Stimulated activated CD8-positive, alpha-beta memory T cell treated with anti-CD3 and anti-CD28 coated beads, Interleukin-15, amount 100 ng/mL, for 48 hours (primary cell): ENCODE measurements at regions not wholly inside any gene's neighbourhood (a gene's known extent, or its start where the extent isn't known, plus 50 kb on each side); places are given as distances from the start of the nearest gene placed in this dataset.
A peak's percentile ranks its signal among the peaks of the same experiment; 100 is the strongest.
"Not testable (repeated sequence)": the region's sequence is repeated elsewhere in the genome, so short reads cannot be mapped to it uniquely, and the experiment has no call there.

Experiments
- DNase-seq, 2 donors: peaks; one replicate each; pipeline ENCODE4 v3.0.0-alpha.2; 2020; ENCODE audit warnings: low read depth in 2 of 2

DNA sequence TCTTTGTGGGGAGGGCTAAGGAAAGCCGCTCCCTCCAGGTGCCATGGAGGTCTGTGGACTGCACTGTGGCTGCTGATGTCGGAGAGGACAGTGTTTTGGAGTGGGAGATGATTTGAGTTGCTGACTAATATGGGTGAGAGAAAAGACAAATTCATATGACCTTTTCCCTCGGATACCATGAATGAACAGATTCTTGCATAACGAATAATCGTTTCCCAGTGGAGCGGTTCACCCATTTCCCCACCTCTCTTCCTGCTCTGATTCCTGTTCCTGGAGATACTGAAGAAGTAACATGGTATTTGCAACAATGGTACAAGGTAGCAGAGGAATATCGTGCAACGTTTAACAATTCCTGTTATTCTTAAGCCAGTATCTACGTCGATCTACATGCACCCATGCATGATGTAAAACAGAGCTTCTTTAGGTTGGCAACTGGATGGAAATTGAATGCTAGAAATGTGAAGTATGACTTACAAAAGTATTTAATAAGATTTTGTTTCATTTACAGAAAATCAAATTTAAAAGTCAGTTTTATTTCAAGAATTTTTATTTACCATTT lies 227.1 kb downstream of the TOMM20 start:
- no peak for DNase-seq

- no peak for DNase-seq
Observed at GRCh38 chr1:234900595-234900994, 228.0 kb downstream of the TOMM20 start.

- DNase-seq = no peak
Observed at GRCh38 chr1:234899730-234900072, 228.9 kb downstream of the TOMM20 start.

GRCh38 chr1:234899041-234899729 lies 229.5 kb downstream of the TOMM20 start:
- no peak for DNase-seq

DNA sequence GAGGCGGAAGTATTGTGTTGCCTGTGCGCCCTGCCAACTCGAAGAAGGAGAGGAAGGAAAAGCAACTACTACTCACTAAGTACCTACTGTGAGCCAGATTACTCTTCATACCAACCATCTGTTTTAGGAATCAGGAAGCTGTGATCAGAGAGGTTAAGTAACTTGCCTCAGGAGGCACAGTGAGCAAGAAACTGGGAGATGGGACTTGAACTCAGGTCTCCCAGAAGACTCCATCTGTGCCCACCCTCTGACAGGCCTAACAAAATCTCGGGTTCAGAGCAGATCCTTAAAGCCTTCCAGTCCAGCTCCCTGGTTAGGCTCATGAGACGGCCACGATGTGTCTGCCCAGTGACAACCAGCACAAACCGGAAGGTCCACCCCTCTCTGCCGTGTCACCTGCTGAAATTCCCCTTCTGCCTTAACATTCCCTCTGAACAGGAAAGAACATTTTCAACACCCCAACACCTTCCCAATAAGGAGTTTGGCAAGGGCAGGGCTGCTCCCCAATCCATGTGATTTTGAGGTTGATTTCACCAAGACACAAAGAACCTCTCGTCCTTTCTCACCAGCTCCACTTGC lies 230.1 kb downstream of the TOMM20 start:
- no peak for DNase-seq

DNA sequence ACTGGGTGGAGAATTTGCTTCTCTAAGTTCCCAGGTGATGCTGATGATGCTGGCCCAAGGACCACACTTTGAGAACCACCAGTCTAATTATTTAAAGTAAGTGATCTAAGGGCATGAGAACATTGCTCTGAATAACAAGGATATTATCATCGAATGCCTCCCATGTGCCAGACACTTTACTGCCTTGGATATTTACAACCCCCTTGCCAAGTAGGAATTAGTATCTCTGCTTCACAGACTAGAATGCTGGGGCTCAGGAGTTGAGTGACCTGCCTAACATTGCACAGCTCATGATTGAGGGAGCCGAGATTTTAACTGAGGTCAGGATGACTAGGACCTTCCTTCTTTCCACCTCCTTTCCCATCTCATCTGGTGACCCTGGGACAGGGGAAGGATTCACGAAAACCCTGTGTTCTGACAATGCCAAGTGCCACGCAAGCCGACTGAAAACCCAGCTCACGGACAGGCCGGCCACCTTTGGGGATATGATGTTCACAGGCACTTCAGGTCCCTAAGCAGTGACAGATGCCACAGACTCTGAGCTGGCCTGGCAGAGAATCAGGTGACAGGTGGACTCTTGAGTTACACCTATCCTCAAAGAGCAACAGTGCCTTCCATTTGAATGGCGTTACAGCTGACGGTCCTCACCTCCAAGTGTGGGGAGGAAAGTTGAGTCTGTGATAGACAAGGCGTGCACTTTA lies 230.7 kb downstream of the TOMM20 start:
- DNase-seq = no peak

GRCh38 chr1:234897390-234897749 lies 231.3 kb downstream of the TOMM20 start:
- DNase-seq = no peak

DNA sequence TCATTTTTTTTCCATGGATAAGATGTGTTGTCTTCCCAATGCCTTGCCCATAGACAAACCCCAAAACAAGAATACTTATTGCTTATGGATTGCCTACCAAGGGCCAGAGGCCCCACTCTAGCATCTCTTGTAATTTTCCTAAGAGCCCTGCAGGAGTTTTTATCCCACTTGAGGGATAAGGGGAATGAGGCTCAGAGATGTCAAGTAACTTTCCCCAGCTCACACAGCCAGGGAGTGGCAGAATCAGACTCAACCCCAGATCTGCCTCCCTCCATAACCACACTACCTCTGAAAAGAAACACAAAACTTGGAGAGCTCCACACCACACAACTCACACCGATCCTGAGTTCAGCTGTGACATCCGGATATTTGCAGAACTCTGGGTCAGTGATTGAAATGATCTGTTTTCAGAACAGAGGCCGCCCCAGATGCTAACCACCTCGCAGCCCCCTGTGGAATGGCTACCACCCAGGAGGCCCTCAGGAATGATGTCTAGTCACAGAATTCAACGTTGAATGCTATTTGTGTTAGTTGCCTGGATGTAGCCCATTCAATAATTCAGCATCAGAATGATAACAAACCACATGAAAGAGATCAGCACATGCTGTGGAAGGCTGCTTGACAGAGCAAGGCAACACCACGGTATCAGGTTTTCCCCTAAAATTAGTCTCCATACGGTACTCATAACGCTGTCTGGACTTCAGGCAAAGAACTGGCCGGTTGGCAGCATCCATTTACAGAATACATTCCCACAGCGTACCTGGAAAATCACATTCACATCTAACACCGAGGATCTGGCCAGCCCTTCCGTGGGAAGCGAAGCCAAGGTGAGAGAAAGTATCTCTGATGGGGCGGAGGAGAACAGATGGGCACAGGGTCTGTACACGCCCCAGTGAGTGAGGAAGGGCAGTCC lies 231.9 kb downstream of the TOMM20 start:
- DNase-seq = no peak

- DNase-seq = peak; percentile 36 to 54
Observed at GRCh38 chr1:234893725-234894630, 234.7 kb downstream of the TOMM20 start.

- no peak for DNase-seq
Observed at GRCh38 chr1:234893359-234893724, 235.3 kb downstream of the TOMM20 start.

DNA sequence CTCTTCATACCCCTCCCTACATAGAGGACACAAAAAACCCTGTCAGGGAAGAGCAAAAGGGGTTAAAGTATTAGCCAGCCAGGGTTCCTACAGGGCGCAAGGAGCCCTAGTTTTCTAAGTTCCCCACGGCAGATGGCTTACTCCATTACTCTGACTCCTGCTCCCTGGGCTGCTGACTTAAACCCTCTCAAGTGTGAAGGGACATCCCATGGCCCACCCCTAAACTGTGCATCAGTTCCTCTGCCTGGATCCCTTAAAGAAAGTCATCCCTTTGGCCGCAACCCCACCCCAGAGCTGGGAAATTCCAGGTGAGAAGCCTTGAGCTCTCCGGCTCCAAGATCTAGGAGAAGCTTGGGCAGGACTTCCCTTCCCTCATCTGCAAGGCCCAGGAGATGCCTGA lies 236.0 kb downstream of the TOMM20 start:
- no peak for DNase-seq

- no peak for DNase-seq
Observed at GRCh38 chr1:234891427-234891826, 237.2 kb downstream of the TOMM20 start.

GRCh38 chr1:234889643-234890042 lies 239.0 kb downstream of the TOMM20 start:
- no peak for DNase-seq

DNA sequence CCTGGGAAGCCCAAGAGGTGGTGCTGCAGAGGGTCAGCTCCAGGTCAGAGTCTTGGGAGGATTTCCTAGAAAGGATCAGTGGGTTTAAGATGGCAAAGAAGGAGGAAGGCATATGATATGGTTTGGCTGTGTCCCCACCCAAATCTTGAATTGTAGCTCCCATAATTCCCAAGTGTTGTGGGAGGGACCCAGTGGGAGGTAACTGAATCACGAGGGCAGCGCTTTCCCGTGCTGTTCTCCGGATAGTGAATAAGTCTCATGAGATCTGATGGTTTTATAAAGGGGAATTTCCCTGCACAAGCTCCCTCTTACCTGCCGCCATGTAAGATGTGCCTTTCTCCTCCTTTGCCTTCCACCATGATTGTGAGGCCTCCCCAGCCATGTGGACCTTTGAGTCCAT lies 240.4 kb downstream of the TOMM20 start:
- DNase-seq = not testable (repeated sequence)

GRCh38 chr1:234887016-234887900 lies 241.4 kb downstream of the TOMM20 start:
- no peak for DNase-seq

DNA sequence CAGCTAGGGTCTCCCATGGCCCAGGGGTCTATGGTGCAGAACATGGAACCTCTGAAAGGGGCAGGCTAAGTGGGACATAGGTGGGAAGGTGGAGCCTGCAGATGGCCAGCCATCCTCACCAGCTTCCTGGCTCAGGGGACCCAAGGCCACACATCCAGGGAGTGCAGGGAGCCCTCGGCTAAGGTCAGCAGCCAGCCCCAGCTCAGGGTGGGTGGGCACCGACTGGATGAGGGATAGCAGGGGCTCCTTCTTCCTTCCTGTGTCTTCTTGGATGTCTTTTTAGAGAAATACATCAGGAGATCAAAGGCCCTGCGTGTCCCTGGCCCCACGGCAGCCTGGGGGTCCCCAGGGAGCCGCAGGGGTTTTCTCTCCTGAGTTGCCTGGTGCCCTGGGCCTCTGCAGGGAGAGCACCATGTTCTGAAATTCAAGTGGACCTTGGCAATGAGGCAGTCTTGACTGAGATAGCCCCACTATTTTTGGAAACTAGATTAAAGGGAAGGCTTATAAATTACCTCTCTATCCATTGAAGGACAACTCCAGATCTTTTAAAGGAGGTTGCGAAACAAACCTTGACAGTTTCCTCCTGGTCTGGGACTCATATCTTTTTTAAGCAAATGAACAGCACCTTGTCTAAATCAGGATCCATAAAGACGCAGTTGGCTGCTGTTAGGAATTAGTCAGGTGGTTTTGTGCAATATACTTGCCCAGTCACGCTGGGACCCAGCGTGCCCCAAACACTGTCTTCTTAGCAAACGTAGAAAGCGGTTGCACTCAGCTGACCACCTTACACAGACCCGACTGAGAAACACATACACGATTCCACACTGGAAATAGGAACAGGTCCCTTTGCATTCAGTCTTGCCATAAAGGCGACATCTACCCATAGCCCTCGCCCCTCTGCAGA lies 242.3 kb downstream of the TOMM20 start:
- no peak for DNase-seq

GRCh38 chr1:234885601-234886000 lies 243.0 kb downstream of the TOMM20 start:
- DNase-seq = no peak

DNA sequence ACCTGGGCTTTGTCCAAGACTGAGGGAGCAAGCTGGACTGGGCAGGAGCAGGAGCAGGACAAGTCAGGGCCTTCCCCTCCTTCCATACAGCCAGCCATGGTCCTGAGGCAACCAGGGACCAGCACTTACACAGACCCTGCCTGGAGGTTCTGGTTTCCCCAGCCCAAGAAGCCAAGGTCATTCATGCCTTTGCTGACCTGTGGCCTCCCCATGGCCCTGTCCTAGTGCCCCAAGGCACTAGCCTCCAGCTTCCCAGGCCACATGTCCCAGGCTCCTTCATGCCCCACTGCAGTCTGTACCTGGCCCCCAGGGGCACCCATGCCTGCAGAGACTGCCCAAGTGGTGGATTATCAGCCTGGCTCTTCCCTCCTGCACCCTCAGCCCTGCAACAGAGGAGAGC lies 243.9 kb downstream of the TOMM20 start:
- DNase-seq = no peak

DNA sequence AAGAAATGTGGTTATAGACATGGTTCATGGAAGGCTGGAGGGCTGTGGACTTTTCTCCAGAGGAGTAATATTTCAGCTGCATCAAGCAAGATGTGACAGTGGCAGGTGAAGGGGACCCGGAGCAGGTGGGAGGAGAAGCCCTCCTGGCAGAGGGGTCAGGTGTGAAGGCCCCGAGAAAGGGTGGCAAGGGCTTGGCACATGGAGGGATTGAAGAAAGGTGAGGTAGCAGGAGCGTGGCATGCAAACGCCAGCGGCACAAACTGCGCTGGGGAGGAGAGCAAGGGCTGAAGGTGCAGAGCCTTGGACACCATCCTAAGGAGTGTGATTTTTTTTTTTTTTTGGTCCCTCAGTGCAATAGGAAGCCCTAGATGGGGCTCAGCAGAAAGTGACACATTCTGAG lies 244.6 kb downstream of the TOMM20 start:
- no peak for DNase-seq
